H9 (cell line): ENCODE measurements at regions not wholly inside any gene's neighbourhood (a gene's known extent, or its start where the extent isn't known, plus 50 kb on each side); places are given as distances from the start of the nearest gene placed in this dataset.

Source experiments
- DNase-seq: peaks from one replicate; pipeline ENCODE4 v3.0.0-alpha.2; 2017
- H2AFZ ChIP-seq: one replicate; pipeline ENCODE4 v1.6.1; 2013; ENCODE audit warnings: mild to moderate bottlenecking, low read length, control low read depth, moderate library complexity
- H2AK5ac ChIP-seq: 2 replicates; pipeline ENCODE4 v1.6.1; 2013; ENCODE audit warnings: low read length, control low read depth, mixed read lengths; ENCODE audit not compliant: insufficient read length
- H2BK120ac ChIP-seq: one replicate; pipeline ENCODE4 v1.6.1; 2013; ENCODE audit warnings: low read depth, mild to moderate bottlenecking, low read length, control low read depth, inconsistent platforms; ENCODE audit not compliant: poor library complexity, severe bottlenecking
- H2BK12ac ChIP-seq: 2 replicates; pipeline ENCODE4 v1.6.1; 2013; ENCODE audit warnings: low read length, control low read depth, mixed read lengths, low read depth; ENCODE audit not compliant: insufficient read length
- H2BK15ac ChIP-seq: 2 replicates; pipeline ENCODE4 v1.6.1; 2013; ENCODE audit warnings: low read depth, low read length, control low read depth
- H2BK20ac ChIP-seq: one replicate; pipeline ENCODE4 v1.6.1; 2013; ENCODE audit warnings: low read depth, mild to moderate bottlenecking, low read length, control low read depth, inconsistent platforms; ENCODE audit not compliant: poor library complexity, severe bottlenecking
- H2BK5ac ChIP-seq: 2 replicates; pipeline ENCODE4 v1.6.1; 2013; ENCODE audit warnings: low read length, control low read depth, mixed read lengths; ENCODE audit not compliant: insufficient read length
- H3K14ac ChIP-seq: 2 replicates; pipeline ENCODE4 v1.6.1; 2013; ENCODE audit warnings: low read length, control low read depth; ENCODE audit not compliant: insufficient read depth
- H3K18ac ChIP-seq: 2 replicates; pipeline ENCODE4 v1.6.1; 2013; ENCODE audit warnings: low read depth, mild to moderate bottlenecking, mixed read lengths, low read length, control low read depth; ENCODE audit not compliant: insufficient read length
- H3K23ac ChIP-seq: 2 replicates; pipeline ENCODE4 v1.6.1; 2013; ENCODE audit warnings: low read length, control low read depth, mixed read lengths, low read depth; ENCODE audit not compliant: insufficient read length
- H3K23me2 ChIP-seq: 2 replicates; pipeline ENCODE4 v1.6.1; 2013; ENCODE audit warnings: low read depth, mild to moderate bottlenecking, mixed read lengths, low read length, control low read depth; ENCODE audit not compliant: insufficient read length, poor library complexity, severe bottlenecking
- H3K27ac ChIP-seq: 2 replicates; pipeline ENCODE4 v1.5.1; 2013; ENCODE audit warnings: low read length, control low read depth, mixed read lengths, low read depth; ENCODE audit not compliant: insufficient read length
- H3K27me3 ChIP-seq: 2 replicates; pipeline ENCODE4 v1.6.1; 2013; ENCODE audit warnings: low read length, control low read depth, inconsistent platforms; ENCODE audit not compliant: insufficient read depth
- H3K4ac ChIP-seq: 2 replicates; pipeline ENCODE4 v1.6.1; 2013; ENCODE audit warnings: low read depth, mild to moderate bottlenecking, control low read depth, inconsistent platforms, low read length, moderate library complexity
- H3K4me1 ChIP-seq: 2 replicates; pipeline ENCODE4 v1.6.1; 2013; ENCODE audit warnings: low read length, control low read depth, inconsistent platforms; ENCODE audit not compliant: insufficient read depth
- H3K4me2 ChIP-seq: 2 replicates; pipeline ENCODE4 v1.6.1; 2013; ENCODE audit warnings: low read length, control low read depth, mixed read lengths; ENCODE audit not compliant: insufficient read length, insufficient read depth
- H3K56ac ChIP-seq: 2 replicates; pipeline ENCODE4 v1.6.1; 2013; ENCODE audit warnings: low read depth, mild to moderate bottlenecking, mixed read lengths, low read length, control low read depth; ENCODE audit not compliant: insufficient read length
- H3K79me1 ChIP-seq: 2 replicates; pipeline ENCODE4 v1.6.1; 2013; ENCODE audit warnings: low read depth, mild to moderate bottlenecking, moderate library complexity, low read length, control low read depth, inconsistent platforms; ENCODE audit not compliant: insufficient read depth, poor library complexity, severe bottlenecking
- H3K79me2 ChIP-seq: 2 replicates; pipeline ENCODE4 v1.6.1; 2013; ENCODE audit warnings: low read length, control low read depth, inconsistent platforms; ENCODE audit not compliant: insufficient read depth
- H3K9ac ChIP-seq: 2 replicates; pipeline ENCODE4 v1.6.1; 2013; ENCODE audit warnings: low read length, control low read depth, mixed read lengths; ENCODE audit not compliant: insufficient read length; ENCODE audit errors: extremely low read depth
- H3K9me3 ChIP-seq: one replicate; pipeline ENCODE4 v1.6.1; 2013; ENCODE audit warnings: low read depth, low read length, inconsistent platforms; ENCODE audit not compliant: control insufficient read depth
- H3T11ph ChIP-seq: one replicate; pipeline ENCODE4 v1.6.1; 2013; ENCODE audit warnings: mild to moderate bottlenecking, low read length, control low read depth, inconsistent platforms
- H4K20me1 ChIP-seq: one replicate; pipeline ENCODE4 v1.6.1; 2013; ENCODE audit not compliant: control insufficient read depth, insufficient read length, insufficient read depth
- H4K5ac ChIP-seq: 2 replicates; pipeline ENCODE4 v1.6.1; 2013; ENCODE audit warnings: low read depth, mild to moderate bottlenecking, mixed read lengths, low read length, control low read depth; ENCODE audit not compliant: insufficient read length
- H4K8ac ChIP-seq: replicated peaks from 2 replicates; pipeline ENCODE4 v1.6.1; 2013; ENCODE audit warnings: low read length, control low read depth, mixed read lengths, low read depth; ENCODE audit not compliant: insufficient read length
- H4K91ac ChIP-seq: 2 replicates; pipeline ENCODE4 v1.6.1; 2013; ENCODE audit warnings: low read depth, mild to moderate bottlenecking, moderate library complexity, mixed read lengths, low read length, control low read depth; ENCODE audit not compliant: insufficient read length
- H3K27ac Mint-ChIP-seq, 3 experiments: 2 replicates in 2 of 3; 3 replicates in 1 of 3; pipeline ENCODE4 v1.8.0; 2020 to 2021; ENCODE audit warnings: mixed read lengths in 3 of 3, mild to moderate bottlenecking in 1 of 3, moderate library complexity in 1 of 3
- H3K27me3 Mint-ChIP-seq: 2 replicates; pipeline ENCODE4 v1.8.0; 2021; ENCODE audit warnings: low read depth, mild to moderate bottlenecking, moderate library complexity, mixed read lengths
- H3K36me3 Mint-ChIP-seq, 3 experiments: 2 replicates in 2 of 3; 3 replicates in 1 of 3; pipeline ENCODE4 v1.8.0; 2020 to 2021; ENCODE audit warnings: low read depth in 3 of 3, mixed read lengths in 3 of 3; ENCODE audit not compliant: insufficient read depth in 1 of 3
- H3K4me1 Mint-ChIP-seq, 2 experiments: 2 replicates each; pipeline ENCODE4 v1.8.0; 2020; ENCODE audit warnings: mixed read lengths in 2 of 2
- H3K4me3 Mint-ChIP-seq, 2 experiments: 2 replicates in 1 of 2; 3 replicates in 1 of 2; pipeline ENCODE4 v1.8.0; 2020 to 2021; ENCODE audit warnings: mild to moderate bottlenecking in 2 of 2, mixed read lengths in 2 of 2, moderate library complexity in 1 of 2
- H3K9me3 Mint-ChIP-seq, 2 experiments: 2 replicates in 1 of 2; 3 replicates in 1 of 2; pipeline ENCODE4 v1.8.0; 2020; ENCODE audit warnings: mild to moderate bottlenecking in 2 of 2, mixed read lengths in 2 of 2, moderate library complexity in 1 of 2
- CTCF ChIP-seq: fragments of 200-600 bp; sonication (generic); conservative IDR thresholded peaks from 3 replicates; pipeline ENCODE4 v1.8.0; 2021; ENCODE audit warnings: antibody characterized with exemption, mild to moderate bottlenecking
- WGBS: extraction: QIAGEN DNeasy Blood & Tissue Kit; methylation state at CpG from one replicate; pipeline ENCODE4 v1.1.7; 2013; ENCODE audit warnings: missing lambda C conversion rate, low lambda C conversion rate, mixed read lengths; ENCODE audit not compliant: insufficient read length; ENCODE audit errors: extremely low coverage; 5-methylcytosine and 5-hydroxymethylcytosine counted together

- no peak overlapping the region for H4K91ac ChIP-seq
- no peak overlapping the region for H2AK5ac ChIP-seq
- H3K9me3 Mint-ChIP-seq, result peaks cover 0 to 3% of the 10 kb centered on the region in 2 experiments; a peak in 1 of 5 replicates
- H3K4me3 Mint-ChIP-seq, result no peak overlapping the region
- H3K9ac ChIP-seq, result no peak overlapping the region
- H2BK15ac ChIP-seq, result no peak overlapping the region
- no peaks in the 10 kb centered on the region for H3K27me3 Mint-ChIP-seq
- H4K5ac ChIP-seq, result no peak overlapping the region
- no peak overlapping the region for H2AFZ ChIP-seq
- no peak overlapping the region for H2BK20ac ChIP-seq
- H3K4me2 ChIP-seq, result no peak overlapping the region
- H3K36me3 Mint-ChIP-seq, result no peaks in the 10 kb centered on the region
- no peaks in the 10 kb centered on the region for H3K4me1 ChIP-seq
- no peak for TF ChIP-seq CTCF
- H2BK12ac ChIP-seq, result no peak overlapping the region
- no peaks in the 10 kb centered on the region for H3K9me3 ChIP-seq
- no peaks in the 10 kb centered on the region for H3K27me3 ChIP-seq
- H4K20me1 ChIP-seq, result no peaks in the 10 kb centered on the region
- H3K23me2 ChIP-seq, result no peaks in the 10 kb centered on the region
- H3K27ac Mint-ChIP-seq, result no peak overlapping the region
- H3K56ac ChIP-seq, result no peak overlapping the region
- H3K79me1 ChIP-seq, result no peaks in the 10 kb centered on the region
- H3T11ph ChIP-seq, result no peak overlapping the region
- no peak overlapping the region for H3K23ac ChIP-seq
- no peak overlapping the region for H3K4ac ChIP-seq
- H3K79me2 ChIP-seq, result no peaks in the 10 kb centered on the region
- no CpG with 5 or more reads among the region's 4 CpGs for WGBS
- no peak overlapping the region for H4K8ac ChIP-seq
- DNase-seq, result no peak
- H3K27ac ChIP-seq, result no peak overlapping the region
- no peak overlapping the region for H2BK120ac ChIP-seq
- no peaks in the 10 kb centered on the region for H3K4me1 Mint-ChIP-seq
- H3K14ac ChIP-seq, result no peak overlapping the region
- no peak overlapping the region for H3K18ac ChIP-seq
- H2BK5ac ChIP-seq, result no peak overlapping the region
Observed at GRCh38 chr4:141430686-141431085, 205.7 kb upstream of the IL15 start.
